ENCODE measurements at regions not wholly inside any gene's neighbourhood (a gene's known extent, or its start where the extent isn't known, plus 50 kb on each side); places are given as distances from the start of the nearest gene placed in this dataset.

- Mint-ChIP-seq H3K4me1 (ENCODE audit: unreplicated experiment) (peaks cover 3% of the 10 kb centered on the region), H3K27me3 (peaks cover 9% of the 10 kb centered on the region), H3K4me3 (no peak overlapping the region), H3K27ac (no peak overlapping the region), H3K36me3 (no peaks in the 10 kb centered on the region), H3K9me3 (peaks cover 6% of the 10 kb centered on the region)
- TF ChIP-seq CTCF (conservative IDR thresholded peaks at IDR 0.05), result no peak
- no peak for DNase-seq (ENCODE audit: extremely low spot score, unreplicated experiment)
These were observed 59.1 kb upstream of the CCDC28A start for GRCh38 chr6:138714493-138714892.

GRCh38 chr6:138716013-138716412 lies 57.6 kb upstream of the CCDC28A start:
- Mint-ChIP-seq H3K4me1 (ENCODE audit: unreplicated experiment) (peaks cover 3% of the 10 kb centered on the region), H3K36me3 (no peaks in the 10 kb centered on the region), H3K27ac (no peak overlapping the region), H3K27me3 (no peaks in the 10 kb centered on the region), H3K4me3 (no peak overlapping the region), H3K9me3 (peaks cover 6% of the 10 kb centered on the region)
- no peak for TF ChIP-seq CTCF (conservative IDR thresholded peaks at IDR 0.05)
- DNase-seq (ENCODE audit: extremely low spot score, unreplicated experiment), result no peak

- Mint-ChIP-seq H3K4me3 (no peak overlapping the region), H3K27ac (no peak overlapping the region)
These were observed 56.5 kb upstream of the CCDC28A start for GRCh38 chr6:138716971-138717665.

GRCh38 chr6:138719011-138719635 lies 54.4 kb upstream of the CCDC28A start:
- Mint-ChIP-seq H3K9me3 (peaks cover under 1% of the 10 kb centered on the region), H3K4me3 (no peak overlapping the region), H3K27ac (no peak overlapping the region), H3K36me3 (no peaks in the 10 kb centered on the region), H3K4me1 (ENCODE audit: unreplicated experiment) (peaks cover 9% of the 10 kb centered on the region), H3K27me3 (no peaks in the 10 kb centered on the region)
- no peak for TF ChIP-seq CTCF (conservative IDR thresholded peaks at IDR 0.05)
- no peak for DNase-seq (ENCODE audit: extremely low spot score, unreplicated experiment)

More at GRCh38 chr6:138716971-138717665, 56.5 kb upstream of the CCDC28A start:
- H3K9me3 Mint-ChIP-seq, result peaks cover 6% of the 10 kb centered on the region
- H3K27me3 Mint-ChIP-seq, result no peaks in the 10 kb centered on the region
- no peak for DNase-seq (ENCODE audit: extremely low spot score, unreplicated experiment)
- TF ChIP-seq CTCF (conservative IDR thresholded peaks at IDR 0.05), result no peak
- peaks cover 3% of the 10 kb centered on the region for H3K4me1 Mint-ChIP-seq (ENCODE audit: unreplicated experiment)
- H3K36me3 Mint-ChIP-seq, result no peaks in the 10 kb centered on the region

- Mint-ChIP-seq H3K9me3 (no peaks in the 10 kb centered on the region), H3K27me3 (no peaks in the 10 kb centered on the region), H3K27ac (no peak overlapping the region), H3K4me1 (ENCODE audit: unreplicated experiment) (peaks cover 9% of the 10 kb centered on the region), H3K4me3 (no peak overlapping the region), H3K36me3 (no peaks in the 10 kb centered on the region)
- no peak for DNase-seq (ENCODE audit: extremely low spot score, unreplicated experiment)
- TF ChIP-seq CTCF (conservative IDR thresholded peaks at IDR 0.05), result no peak
These were observed 53.8 kb upstream of the CCDC28A start for GRCh38 chr6:138719744-138720143.

Measured in type B pancreatic cell (in vitro differentiated cells).